ENCODE measurements at regions not wholly inside any gene's neighbourhood (a gene's known extent, or its start where the extent isn't known, plus 50 kb on each side); places are given as distances from the start of the nearest gene placed in this dataset.

DNA sequence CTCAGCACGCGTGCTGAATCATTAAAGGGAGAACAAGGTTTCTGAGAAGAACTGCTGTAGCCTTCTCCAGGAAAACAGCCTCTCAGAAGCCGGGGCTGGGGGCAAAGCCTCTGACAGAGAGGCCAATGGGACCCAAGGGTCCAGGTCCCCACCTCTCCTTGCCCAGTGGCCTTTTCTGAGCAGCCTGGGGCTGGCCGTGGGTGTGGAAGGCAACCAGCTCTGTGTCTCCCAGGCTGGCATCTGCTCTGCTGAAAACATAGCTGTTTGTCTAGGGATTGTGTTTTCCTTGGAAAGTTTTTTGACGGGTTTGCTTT, 261.2 kb downstream of the NPHP4 start (continued):
- TF ChIP-seq, protein P1, sequence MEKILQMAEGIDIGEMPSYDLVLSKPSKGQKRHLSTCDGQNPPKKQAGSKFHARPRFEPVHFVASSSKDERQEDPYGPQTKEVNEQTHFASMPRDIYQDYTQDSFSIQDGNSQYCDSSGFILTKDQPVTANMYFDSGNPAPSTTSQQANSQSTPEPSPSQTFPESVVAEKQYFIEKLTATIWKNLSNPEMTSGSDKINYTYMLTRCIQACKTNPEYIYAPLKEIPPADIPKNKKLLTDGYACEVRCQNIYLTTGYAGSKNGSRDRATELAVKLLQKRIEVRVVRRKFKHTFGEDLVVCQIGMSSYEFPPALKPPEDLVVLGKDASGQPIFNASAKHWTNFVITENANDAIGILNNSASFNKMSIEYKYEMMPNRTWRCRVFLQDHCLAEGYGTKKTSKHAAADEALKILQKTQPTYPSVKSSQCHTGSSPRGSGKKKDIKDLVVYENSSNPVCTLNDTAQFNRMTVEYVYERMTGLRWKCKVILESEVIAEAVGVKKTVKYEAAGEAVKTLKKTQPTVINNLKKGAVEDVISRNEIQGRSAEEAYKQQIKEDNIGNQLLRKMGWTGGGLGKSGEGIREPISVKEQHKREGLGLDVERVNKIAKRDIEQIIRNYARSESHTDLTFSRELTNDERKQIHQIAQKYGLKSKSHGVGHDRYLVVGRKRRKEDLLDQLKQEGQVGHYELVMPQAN (conservative IDR thresholded peaks at IDR 0.05): no peak
- TF ChIP-seq RCOR1 (conservative IDR thresholded peaks at IDR 0.05; ENCODE audit: low read depth, low read length) (no peak), TAF1 (IDR thresholded peaks at IDR 0.05; ENCODE audit: borderline replicate concordance, low read depth, low read length) (no peak), BHLHE40 (IDR thresholded peaks at IDR 0.05; ENCODE audit: borderline replicate concordance in 1 of 2, low read depth in 2 of 2, low read length in 1 of 2) (no peak)
- TF ChIP-seq, protein P2, sequence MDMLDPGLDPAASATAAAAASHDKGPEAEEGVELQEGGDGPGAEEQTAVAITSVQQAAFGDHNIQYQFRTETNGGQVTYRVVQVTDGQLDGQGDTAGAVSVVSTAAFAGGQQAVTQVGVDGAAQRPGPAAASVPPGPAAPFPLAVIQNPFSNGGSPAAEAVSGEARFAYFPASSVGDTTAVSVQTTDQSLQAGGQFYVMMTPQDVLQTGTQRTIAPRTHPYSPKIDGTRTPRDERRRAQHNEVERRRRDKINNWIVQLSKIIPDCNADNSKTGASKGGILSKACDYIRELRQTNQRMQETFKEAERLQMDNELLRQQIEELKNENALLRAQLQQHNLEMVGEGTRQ (IDR thresholded peaks at IDR 0.05; ENCODE audit: borderline replicate concordance, low read depth, low read length): no peak

GRCh38 chr1:5730272-5731109, 261.7 kb downstream of the NPHP4 start:
- Histone ChIP-seq H3K4me2 (ENCODE audit: control insufficient read depth, insufficient read depth) (no peak overlapping the region), H3K9ac (ENCODE audit: control insufficient read depth, insufficient read depth, low read length) (no peak overlapping the region), H3K27me3 (replicated peaks in 1 of 2; ENCODE audit: control insufficient read depth in 2 of 2, insufficient read depth in 2 of 2, low read length in 1 of 2) (peaks cover 0 to 1% of the 10 kb centered on the region in 2 experiments; a peak in 1 of 4 replicates), H3K79me2 (ENCODE audit: control insufficient read depth, insufficient read depth, low read length) (no peaks in the 10 kb centered on the region), H2AFZ (ENCODE audit: control insufficient read depth, low read depth, low read length) (no peak overlapping the region), H3K36me3 (ENCODE audit: control insufficient read depth in 2 of 2, insufficient read depth in 2 of 2, low read length in 1 of 2) (no peaks in the 10 kb centered on the region), H3K9me3 (replicated peaks; ENCODE audit: control insufficient read depth, insufficient read depth, low read length) (no peaks in the 10 kb centered on the region), H3K4me3 (no peak overlapping the region), H4K20me1 (ENCODE audit: control insufficient read depth, insufficient read depth) (no peaks in the 10 kb centered on the region), H3K27ac (ENCODE audit: control insufficient read depth, insufficient read depth) (no peak overlapping the region), H3K4me1 (ENCODE audit: control insufficient read depth, insufficient read depth, low read length) (no peaks in the 10 kb centered on the region)
- in situ Hi-C loops (cut with MboI) (no loop called here), intact Hi-C loops (cut with micrococcal nuclease; ENCODE audit: unreplicated experiment) (no loop called here)
- ChIA-PET SMC1A (ENCODE audit: uncharacterized antibody, unreplicated experiment) (no interaction called here), CTCF (no interaction called here), RAD21 (ENCODE audit: unreplicated experiment) (no interaction called here), POLR2A (no interaction called here)
- no TSS peak for BruUV-seq (replicated peaks)
- no peak for DNase-seq (ENCODE audit: low read depth, low spot score)
- ATAC-seq: no peak
- WGBS (ENCODE audit: insufficient coverage, insufficient replicate concordance, low lambda C conversion rate, missing lambda C conversion rate): 40% methylated on average over 16 of the region's 16 CpGs
- FAIRE-seq: no peak
- TF ChIP-seq SREBF2 (IDR thresholded peaks at IDR 0.05; ENCODE audit: low read length): no peak
- TF ChIP-seq, protein P3, sequence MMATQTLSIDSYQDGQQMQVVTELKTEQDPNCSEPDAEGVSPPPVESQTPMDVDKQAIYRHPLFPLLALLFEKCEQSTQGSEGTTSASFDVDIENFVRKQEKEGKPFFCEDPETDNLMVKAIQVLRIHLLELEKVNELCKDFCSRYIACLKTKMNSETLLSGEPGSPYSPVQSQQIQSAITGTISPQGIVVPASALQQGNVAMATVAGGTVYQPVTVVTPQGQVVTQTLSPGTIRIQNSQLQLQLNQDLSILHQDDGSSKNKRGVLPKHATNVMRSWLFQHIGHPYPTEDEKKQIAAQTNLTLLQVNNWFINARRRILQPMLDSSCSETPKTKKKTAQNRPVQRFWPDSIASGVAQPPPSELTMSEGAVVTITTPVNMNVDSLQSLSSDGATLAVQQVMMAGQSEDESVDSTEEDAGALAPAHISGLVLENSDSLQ (IDR thresholded peaks at IDR 0.05): no peak
- no peak for TF ChIP-seq RAD51 (IDR thresholded peaks at IDR 0.05)
- no peak for TF ChIP-seq NFYA (IDR thresholded peaks at IDR 0.05; ENCODE audit: borderline replicate concordance, low read depth, low read length)
- TF ChIP-seq ZNF274 (IDR thresholded peaks at IDR 0.05; ENCODE audit: insufficient read depth, insufficient read length): no peak
- TF ChIP-seq SMARCA5 (IDR thresholded peaks at IDR 0.05): no peak
- TF ChIP-seq SRF (IDR thresholded peaks at IDR 0.05; ENCODE audit: low read depth in 2 of 2, low read length in 2 of 2): no peak
- no peak for TF ChIP-seq MXI1 (IDR thresholded peaks at IDR 0.05; ENCODE audit: low read depth, low read length)
- no peak for TF ChIP-seq ZBED1 (IDR thresholded peaks at IDR 0.05; ENCODE audit: borderline replicate concordance)
- no peak for TF ChIP-seq PML (IDR thresholded peaks at IDR 0.05; ENCODE audit: low read length)
- no peak for TF ChIP-seq PRDM15 (CRISPR knock-in tag; IDR thresholded peaks at IDR 0.05)
